ENCODE measurements at regions not wholly inside any gene's neighbourhood (a gene's known extent, or its start where the extent isn't known, plus 50 kb on each side); places are given as distances from the start of the nearest gene placed in this dataset.

GRCh38 chr9:119803679-119804078 is 434.4 kb upstream of the BRINP1 start:
- intact Hi-C loops (cut with micrococcal nuclease): no loop called here

GRCh38 chr9:119802621-119803020 is 433.4 kb upstream of the BRINP1 start:
- Mint-ChIP-seq H3K27ac (no peak overlapping the region), H3K36me3 (ENCODE audit: low read depth) (no peaks in the 10 kb centered on the region), H3K27me3 (no peaks in the 10 kb centered on the region), H3K9me3 (no peaks in the 10 kb centered on the region), H3K4me3 (no peak overlapping the region), H3K4me1 (ENCODE audit: low read depth) (no peaks in the 10 kb centered on the region)
- intact Hi-C loops (cut with micrococcal nuclease): no loop called here

More at GRCh38 chr9:119803679-119804078, 434.4 kb upstream of the BRINP1 start:
- Mint-ChIP-seq H3K9me3 (no peaks in the 10 kb centered on the region), H3K27me3 (no peaks in the 10 kb centered on the region), H3K4me1 (ENCODE audit: low read depth) (no peaks in the 10 kb centered on the region), H3K27ac (no peak overlapping the region), H3K36me3 (ENCODE audit: low read depth) (no peaks in the 10 kb centered on the region), H3K4me3 (no peak overlapping the region)

- Mint-ChIP-seq H3K27ac (no peak overlapping the region), H3K4me1 (ENCODE audit: low read depth) (no peaks in the 10 kb centered on the region), H3K36me3 (ENCODE audit: low read depth) (no peaks in the 10 kb centered on the region), H3K9me3 (no peaks in the 10 kb centered on the region), H3K27me3 (no peaks in the 10 kb centered on the region), H3K4me3 (no peak overlapping the region)
- intact Hi-C loops (cut with micrococcal nuclease): no loop called here
Observed at GRCh38 chr9:119802133-119802532, 432.9 kb upstream of the BRINP1 start.

- no peak overlapping the region for H3K27ac Mint-ChIP-seq
Observed at GRCh38 chr9:119801311-119801710, 432.1 kb upstream of the BRINP1 start.

GRCh38 chr9:119795395-119795794 is 426.2 kb upstream of the BRINP1 start:
- Mint-ChIP-seq H3K4me3 (no peak overlapping the region), H3K36me3 (ENCODE audit: low read depth) (no peaks in the 10 kb centered on the region), H3K4me1 (ENCODE audit: low read depth) (no peaks in the 10 kb centered on the region), H3K27ac (no peak overlapping the region), H3K27me3 (no peaks in the 10 kb centered on the region), H3K9me3 (no peaks in the 10 kb centered on the region)
- intact Hi-C loops (cut with micrococcal nuclease): no loop called here

More at GRCh38 chr9:119801311-119801710, 432.1 kb upstream of the BRINP1 start:
- no peaks in the 10 kb centered on the region for H3K36me3 Mint-ChIP-seq (ENCODE audit: low read depth)
- intact Hi-C loops (cut with micrococcal nuclease): no loop called here
- no peaks in the 10 kb centered on the region for H3K27me3 Mint-ChIP-seq
- H3K4me1 Mint-ChIP-seq (ENCODE audit: low read depth): no peaks in the 10 kb centered on the region
- no peaks in the 10 kb centered on the region for H3K9me3 Mint-ChIP-seq
- no peak overlapping the region for H3K4me3 Mint-ChIP-seq

GRCh38 chr9:119794836-119795235 is 425.6 kb upstream of the BRINP1 start:
- Mint-ChIP-seq H3K36me3 (ENCODE audit: low read depth) (no peaks in the 10 kb centered on the region), H3K27me3 (no peaks in the 10 kb centered on the region), H3K4me1 (ENCODE audit: low read depth) (no peaks in the 10 kb centered on the region), H3K4me3 (no peak overlapping the region), H3K9me3 (no peaks in the 10 kb centered on the region), H3K27ac (no peak overlapping the region)
- intact Hi-C loops (cut with micrococcal nuclease): no loop called here

- no peaks in the 10 kb centered on the region for H3K27me3 Mint-ChIP-seq
- H3K4me1 Mint-ChIP-seq (ENCODE audit: low read depth): no peaks in the 10 kb centered on the region
- intact Hi-C loops (cut with micrococcal nuclease): no loop called here
- H3K36me3 Mint-ChIP-seq (ENCODE audit: low read depth): no peaks in the 10 kb centered on the region
- no peaks in the 10 kb centered on the region for H3K9me3 Mint-ChIP-seq
- H3K27ac Mint-ChIP-seq: no peak overlapping the region
- no peak overlapping the region for H3K4me3 Mint-ChIP-seq
Observed at GRCh38 chr9:119793218-119793617, 424.0 kb upstream of the BRINP1 start.

- H3K36me3 Mint-ChIP-seq (ENCODE audit: low read depth): no peaks in the 10 kb centered on the region
- intact Hi-C loops (cut with micrococcal nuclease): no loop called here
- H3K27me3 Mint-ChIP-seq: no peaks in the 10 kb centered on the region
- H3K9me3 Mint-ChIP-seq: no peaks in the 10 kb centered on the region
- no peak overlapping the region for H3K4me3 Mint-ChIP-seq
- H3K4me1 Mint-ChIP-seq (ENCODE audit: low read depth): no peaks in the 10 kb centered on the region
- no peak overlapping the region for H3K27ac Mint-ChIP-seq
Observed at GRCh38 chr9:119792242-119792641, 423.0 kb upstream of the BRINP1 start.

- no peaks in the 10 kb centered on the region for H3K27me3 Mint-ChIP-seq
- H3K4me1 Mint-ChIP-seq (ENCODE audit: low read depth): no peaks in the 10 kb centered on the region
- intact Hi-C loops (cut with micrococcal nuclease): no loop called here
- H3K36me3 Mint-ChIP-seq (ENCODE audit: low read depth): no peaks in the 10 kb centered on the region
- H3K9me3 Mint-ChIP-seq: no peaks in the 10 kb centered on the region
- no peak overlapping the region for H3K4me3 Mint-ChIP-seq
- H3K27ac Mint-ChIP-seq: no peak overlapping the region
Observed at GRCh38 chr9:119789987-119790386, 420.8 kb upstream of the BRINP1 start.

- Mint-ChIP-seq H3K27ac (no peak overlapping the region), H3K4me1 (ENCODE audit: low read depth) (no peaks in the 10 kb centered on the region), H3K4me3 (no peak overlapping the region), H3K27me3 (no peaks in the 10 kb centered on the region), H3K36me3 (ENCODE audit: low read depth) (no peaks in the 10 kb centered on the region), H3K9me3 (no peaks in the 10 kb centered on the region)
- intact Hi-C loops (cut with micrococcal nuclease): no loop called here
Observed at GRCh38 chr9:119788921-119789320, 419.7 kb upstream of the BRINP1 start.

- H3K27me3 Mint-ChIP-seq: no peaks in the 10 kb centered on the region
- H3K36me3 Mint-ChIP-seq (ENCODE audit: low read depth): no peaks in the 10 kb centered on the region
- intact Hi-C loops (cut with micrococcal nuclease): no loop called here
- no peak overlapping the region for H3K4me3 Mint-ChIP-seq
- no peaks in the 10 kb centered on the region for H3K4me1 Mint-ChIP-seq (ENCODE audit: low read depth)
- no peak overlapping the region for H3K27ac Mint-ChIP-seq
- no peaks in the 10 kb centered on the region for H3K9me3 Mint-ChIP-seq
Observed at GRCh38 chr9:119781886-119782285, 412.7 kb upstream of the BRINP1 start.

- no peaks in the 10 kb centered on the region for H3K9me3 Mint-ChIP-seq
- no peaks in the 10 kb centered on the region for H3K36me3 Mint-ChIP-seq (ENCODE audit: low read depth)
- no peak overlapping the region for H3K4me3 Mint-ChIP-seq
- H3K4me1 Mint-ChIP-seq (ENCODE audit: low read depth): no peaks in the 10 kb centered on the region
- H3K27me3 Mint-ChIP-seq: no peaks in the 10 kb centered on the region
- no peak overlapping the region for H3K27ac Mint-ChIP-seq
- intact Hi-C loops (cut with micrococcal nuclease): no loop called here
Observed at GRCh38 chr9:119775410-119775809, 406.2 kb upstream of the BRINP1 start.

GRCh38 chr9:119773823-119774222 is 404.6 kb upstream of the BRINP1 start:
- no peaks in the 10 kb centered on the region for H3K27me3 Mint-ChIP-seq
- intact Hi-C loops (cut with micrococcal nuclease): no loop called here
- no peaks in the 10 kb centered on the region for H3K9me3 Mint-ChIP-seq
- H3K4me1 Mint-ChIP-seq (ENCODE audit: low read depth): no peaks in the 10 kb centered on the region
- H3K36me3 Mint-ChIP-seq (ENCODE audit: low read depth): no peaks in the 10 kb centered on the region
- no peak overlapping the region for H3K27ac Mint-ChIP-seq
- no peak overlapping the region for H3K4me3 Mint-ChIP-seq

GRCh38 chr9:119771341-119771740 is 402.1 kb upstream of the BRINP1 start:
- no peaks in the 10 kb centered on the region for H3K36me3 Mint-ChIP-seq (ENCODE audit: low read depth)
- H3K27ac Mint-ChIP-seq: no peak overlapping the region
- no peaks in the 10 kb centered on the region for H3K9me3 Mint-ChIP-seq
- H3K4me3 Mint-ChIP-seq: no peak overlapping the region
- intact Hi-C loops (cut with micrococcal nuclease): no loop called here
- H3K4me1 Mint-ChIP-seq (ENCODE audit: low read depth): no peaks in the 10 kb centered on the region
- no peaks in the 10 kb centered on the region for H3K27me3 Mint-ChIP-seq

- no peaks in the 10 kb centered on the region for H3K27me3 Mint-ChIP-seq
- H3K4me3 Mint-ChIP-seq: no peak overlapping the region
- no peaks in the 10 kb centered on the region for H3K9me3 Mint-ChIP-seq
- H3K36me3 Mint-ChIP-seq (ENCODE audit: low read depth): no peaks in the 10 kb centered on the region
- intact Hi-C loops (cut with micrococcal nuclease): no loop called here
- H3K4me1 Mint-ChIP-seq (ENCODE audit: low read depth): no peaks in the 10 kb centered on the region
- no peak overlapping the region for H3K27ac Mint-ChIP-seq
Observed at GRCh38 chr9:119768266-119768665, 399.0 kb upstream of the BRINP1 start.
